ENCODE measurements at regions not wholly inside any gene's neighbourhood (a gene's known extent, or its start where the extent isn't known, plus 50 kb on each side); places are given as distances from the start of the nearest gene placed in this dataset.
"Not testable (repeated sequence)": the region's sequence is repeated elsewhere in the genome, so short reads cannot be mapped to it uniquely, and the experiment has no call there.

DNA sequence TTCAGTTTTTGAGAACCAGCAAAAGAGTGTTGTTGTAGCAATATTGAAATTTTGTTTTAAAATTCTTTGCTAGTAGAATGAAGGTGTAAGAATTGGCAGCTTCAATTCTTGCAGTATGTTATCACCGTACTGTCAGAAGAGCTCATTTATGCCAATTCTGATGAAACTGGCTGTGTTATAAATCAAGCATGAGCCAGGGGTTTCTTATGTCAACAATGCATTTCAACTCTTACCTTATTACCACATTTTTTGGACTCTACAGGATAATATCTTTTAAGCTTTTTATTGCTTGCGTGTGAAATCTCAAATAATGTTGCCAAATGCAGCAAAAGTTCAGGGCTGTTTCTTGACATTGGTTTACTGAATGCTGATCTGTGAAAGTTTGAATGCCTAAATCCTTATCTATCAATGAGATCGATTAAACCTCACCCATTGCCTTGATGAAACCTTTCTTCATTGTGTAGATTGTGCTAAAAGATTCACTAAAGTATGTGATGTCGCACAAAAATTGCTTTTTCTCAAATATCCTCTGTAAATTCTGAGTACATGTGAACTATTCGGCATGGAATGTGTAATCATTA, 1389.3 kb upstream of the ZEB2 start:
- Mint-ChIP-seq H3K4me1 (no peaks in the 10 kb centered on the region), H3K27me3 (no peaks in the 10 kb centered on the region), H3K4me3 (no peak overlapping the region), H3K36me3 (ENCODE audit: low read depth) (no peaks in the 10 kb centered on the region), H3K27ac (no peak overlapping the region), H3K9me3 (no peaks in the 10 kb centered on the region)
- DNase-seq: no peak
- intact Hi-C loops (cut with micrococcal nuclease): no loop called here

DNA sequence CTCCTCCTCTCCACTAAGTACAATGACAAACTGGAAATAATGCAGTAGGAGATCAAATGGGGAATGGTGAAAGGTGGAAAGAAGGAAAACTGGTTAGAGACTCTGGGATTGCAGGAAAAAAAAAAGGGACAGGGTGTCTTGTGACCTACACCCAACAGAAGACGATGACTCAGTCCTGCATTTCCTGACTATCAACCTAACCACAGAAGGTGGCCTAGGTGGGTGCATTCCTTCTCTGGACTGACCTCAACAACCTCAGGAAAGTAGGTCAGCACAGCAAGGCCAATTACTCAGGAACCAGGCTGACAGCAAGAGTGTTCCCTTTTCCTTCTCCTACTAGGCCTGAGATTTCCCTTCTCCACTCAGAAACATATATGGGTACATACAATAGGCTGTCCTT, 1386.4 kb upstream of the ZEB2 start:
- Mint-ChIP-seq H3K36me3 (ENCODE audit: low read depth) (no peaks in the 10 kb centered on the region), H3K4me3 (no peak overlapping the region), H3K4me1 (no peaks in the 10 kb centered on the region), H3K9me3 (no peaks in the 10 kb centered on the region), H3K27me3 (no peaks in the 10 kb centered on the region), H3K27ac (no peak overlapping the region)
- DNase-seq: no peak
- intact Hi-C loops (cut with micrococcal nuclease): no loop called here

DNA sequence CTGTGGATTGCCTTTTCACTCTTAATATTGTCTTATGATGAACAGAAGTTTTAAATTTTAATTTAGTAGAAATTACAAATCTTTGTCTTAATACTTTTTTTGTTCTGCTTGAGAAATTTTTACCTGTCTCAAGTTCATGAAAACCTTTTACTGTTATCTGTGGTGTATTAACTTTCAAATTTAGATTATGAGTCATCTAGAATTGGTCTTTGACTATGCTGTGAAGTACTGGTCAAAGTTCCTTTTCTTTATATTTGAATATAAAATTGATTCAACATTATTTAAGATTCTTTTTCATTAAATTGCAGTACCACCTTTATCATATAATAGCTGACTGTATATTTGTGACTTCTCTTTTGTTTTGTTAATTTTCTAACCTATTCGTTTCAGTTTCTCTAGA, 1385.5 kb upstream of the ZEB2 start:
- no peaks in the 10 kb centered on the region for H3K4me1 Mint-ChIP-seq
- DNase-seq: no peak
- H3K9me3 Mint-ChIP-seq: no peaks in the 10 kb centered on the region
- H3K27me3 Mint-ChIP-seq: no peaks in the 10 kb centered on the region
- H3K27ac Mint-ChIP-seq: no peak overlapping the region
- H3K36me3 Mint-ChIP-seq (ENCODE audit: low read depth): no peaks in the 10 kb centered on the region
- intact Hi-C loops (cut with micrococcal nuclease): no loop called here
- H3K4me3 Mint-ChIP-seq: no peak overlapping the region

DNA sequence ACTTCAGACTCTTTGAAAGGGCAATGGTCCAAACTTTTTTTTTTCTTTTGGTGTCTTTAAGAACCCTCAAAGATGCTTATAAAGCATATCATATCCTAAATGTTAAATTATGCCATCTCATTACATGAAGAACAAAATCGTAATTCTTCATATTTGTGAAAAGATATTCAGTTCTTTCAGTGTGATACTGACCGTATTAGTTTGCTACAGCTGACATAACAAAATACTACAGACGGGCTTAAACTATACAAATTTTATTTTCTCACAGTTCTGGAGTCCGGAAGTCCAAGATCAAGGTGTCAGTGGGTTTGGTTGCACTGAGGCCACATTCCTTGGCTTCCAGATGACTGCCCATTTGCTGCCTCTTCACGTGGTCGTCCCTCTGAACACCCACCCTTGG, 1377.2 kb upstream of the ZEB2 start:
- Mint-ChIP-seq H3K27me3 (no peaks in the 10 kb centered on the region), H3K4me3 (no peak overlapping the region), H3K36me3 (ENCODE audit: low read depth) (no peaks in the 10 kb centered on the region), H3K27ac (no peak overlapping the region), H3K9me3 (no peaks in the 10 kb centered on the region), H3K4me1 (no peaks in the 10 kb centered on the region)
- no peak for DNase-seq
- intact Hi-C loops (cut with micrococcal nuclease): no loop called here

DNA sequence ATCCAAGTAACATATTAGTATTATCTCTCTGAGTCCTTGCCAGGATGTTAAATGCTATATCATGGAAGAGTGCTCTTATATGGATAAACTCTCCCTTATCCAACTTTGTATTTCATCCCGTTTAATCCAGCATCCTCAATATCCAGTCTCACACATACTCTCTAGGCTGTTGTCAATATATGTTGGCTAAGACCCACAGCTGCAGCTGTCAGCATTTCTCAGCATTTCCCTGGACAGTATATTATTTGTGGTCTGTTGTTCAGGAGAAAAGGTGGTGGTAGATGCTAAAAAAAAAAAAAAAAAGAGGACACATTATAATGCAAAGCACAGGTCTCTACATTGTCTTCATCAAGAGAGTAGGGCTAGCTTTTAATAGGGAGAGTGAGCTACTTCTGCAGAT, 1368.0 kb upstream of the ZEB2 start:
- Mint-ChIP-seq H3K36me3 (ENCODE audit: low read depth) (no peaks in the 10 kb centered on the region), H3K9me3 (no peaks in the 10 kb centered on the region), H3K4me3 (no peak overlapping the region), H3K27me3 (no peaks in the 10 kb centered on the region), H3K4me1 (no peaks in the 10 kb centered on the region), H3K27ac (no peak overlapping the region)
- intact Hi-C loops (cut with micrococcal nuclease): no loop called here
- DNase-seq: no peak

DNA sequence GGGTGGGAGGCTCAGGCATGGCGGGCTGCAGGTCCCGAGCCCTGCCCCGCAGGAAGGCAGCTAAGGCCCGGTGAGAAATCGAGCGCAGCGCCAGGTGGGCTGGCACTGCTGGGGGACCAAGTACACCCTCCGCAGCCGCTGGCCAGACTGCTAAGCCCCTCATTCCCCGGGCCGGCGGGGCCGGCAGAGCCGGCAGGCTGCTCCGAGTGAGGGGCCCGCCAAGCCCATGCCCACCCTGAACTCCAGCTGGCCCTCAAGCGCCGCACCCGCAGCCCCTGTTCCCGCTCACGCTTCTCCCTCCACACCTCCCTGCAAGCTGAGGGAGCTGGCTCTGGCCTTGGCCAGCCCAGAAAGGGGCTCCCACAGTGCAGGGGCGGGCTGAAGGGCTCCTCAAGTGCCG, 1361.1 kb upstream of the ZEB2 start:
- intact Hi-C loops (cut with micrococcal nuclease); H3K27ac Mint-ChIP-seq; H3K4me3 Mint-ChIP-seq; H3K9me3 Mint-ChIP-seq; H3K27me3 Mint-ChIP-seq; DNase-seq; H3K4me1 Mint-ChIP-seq; H3K36me3 Mint-ChIP-seq (ENCODE audit: low read depth): not testable (repeated sequence)

DNA sequence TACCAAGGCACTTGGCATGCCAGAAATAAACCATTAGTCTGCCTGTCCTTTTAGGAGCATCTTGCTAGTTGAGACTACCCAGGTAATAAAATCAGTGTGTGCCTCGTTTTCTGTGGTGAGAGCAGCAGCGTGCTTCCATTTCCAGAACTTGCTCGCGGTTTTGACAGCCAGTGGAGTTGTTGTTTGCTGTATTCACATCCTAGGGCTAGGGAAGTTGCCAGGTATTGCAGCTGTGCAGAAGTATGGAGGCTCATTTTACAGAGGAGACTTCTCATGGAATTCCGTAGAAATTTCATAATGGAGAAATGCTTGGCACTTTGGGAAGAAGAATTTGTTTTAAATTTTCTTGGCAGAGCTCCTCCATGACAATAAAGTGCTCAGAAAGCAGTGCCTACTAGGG, 1355.1 kb upstream of the ZEB2 start:
- Mint-ChIP-seq H3K4me1 (no peaks in the 10 kb centered on the region), H3K36me3 (ENCODE audit: low read depth) (no peaks in the 10 kb centered on the region), H3K4me3 (no peak overlapping the region), H3K9me3 (peaks cover under 1% of the 10 kb centered on the region), H3K27me3 (no peaks in the 10 kb centered on the region), H3K27ac (no peak overlapping the region)
- DNase-seq: no peak
- intact Hi-C loops (cut with micrococcal nuclease): no loop called here

DNA sequence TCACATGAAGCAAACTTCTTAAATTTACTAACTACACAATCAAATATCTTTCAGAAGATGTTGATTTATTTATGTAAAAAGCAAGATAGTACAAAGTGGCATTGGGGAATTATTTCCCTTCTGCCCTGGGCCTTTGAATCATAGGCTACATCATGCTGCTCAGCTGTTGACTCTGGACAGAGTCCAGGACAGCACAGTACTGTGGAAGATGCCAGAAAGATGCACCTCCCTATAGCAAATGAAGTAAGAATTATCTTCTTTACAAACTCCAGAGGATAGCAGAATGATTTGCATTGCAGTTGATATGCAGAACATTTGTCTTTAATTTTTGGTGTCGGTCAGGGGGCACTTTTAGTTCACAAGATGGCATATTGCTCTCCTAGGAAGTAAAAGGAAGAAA, 1354.5 kb upstream of the ZEB2 start:
- Mint-ChIP-seq H3K9me3 (no peaks in the 10 kb centered on the region), H3K36me3 (ENCODE audit: low read depth) (no peaks in the 10 kb centered on the region), H3K4me1 (no peaks in the 10 kb centered on the region), H3K4me3 (no peak overlapping the region), H3K27ac (no peak overlapping the region), H3K27me3 (no peaks in the 10 kb centered on the region)
- intact Hi-C loops (cut with micrococcal nuclease): no loop called here
- no peak for DNase-seq

DNA sequence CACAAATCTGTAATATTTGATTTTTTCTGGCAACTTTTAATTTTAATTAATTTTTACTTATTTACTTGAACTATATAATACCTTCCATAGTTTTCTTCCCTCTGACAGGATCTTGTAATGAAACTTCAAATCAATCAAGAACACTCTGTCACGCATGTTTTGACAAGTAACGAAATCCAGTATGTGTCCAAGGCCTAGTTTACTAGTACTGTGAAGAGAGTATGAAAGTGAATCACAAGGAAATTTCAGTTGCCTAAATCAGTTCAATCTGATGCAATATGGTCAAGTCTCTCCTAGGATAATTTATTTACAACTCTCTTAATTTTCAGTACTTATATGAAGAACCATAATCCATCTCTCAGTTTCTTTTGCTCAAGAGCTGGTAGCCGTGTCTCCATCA, 1344.6 kb upstream of the ZEB2 start:
- no peaks in the 10 kb centered on the region for H3K36me3 Mint-ChIP-seq (ENCODE audit: low read depth)
- no peaks in the 10 kb centered on the region for H3K9me3 Mint-ChIP-seq
- intact Hi-C loops (cut with micrococcal nuclease): no loop called here
- DNase-seq: no peak
- no peak overlapping the region for H3K27ac Mint-ChIP-seq
- H3K4me3 Mint-ChIP-seq: no peak overlapping the region
- H3K27me3 Mint-ChIP-seq: no peaks in the 10 kb centered on the region
- no peaks in the 10 kb centered on the region for H3K4me1 Mint-ChIP-seq

DNA sequence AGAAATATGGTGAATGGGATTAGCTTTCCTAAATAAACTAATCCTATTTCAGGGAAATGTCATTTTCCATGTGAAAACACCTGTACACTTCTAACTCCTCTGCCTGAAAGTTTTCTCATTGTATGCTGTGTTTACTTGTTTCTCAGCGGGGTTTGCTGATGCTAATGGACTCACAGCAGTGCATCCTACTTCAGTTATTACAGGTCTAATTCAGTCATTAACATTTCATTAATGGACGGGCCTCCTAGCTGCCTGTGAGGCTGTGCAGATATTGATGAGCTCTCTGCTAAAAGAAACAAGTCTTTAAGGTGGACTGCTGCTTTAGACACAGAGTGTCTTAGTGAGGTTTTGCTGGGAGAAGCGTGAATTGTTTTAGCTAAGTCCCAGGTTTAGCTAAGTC, 1342.0 kb upstream of the ZEB2 start:
- H3K36me3 Mint-ChIP-seq (ENCODE audit: low read depth): no peaks in the 10 kb centered on the region
- intact Hi-C loops (cut with micrococcal nuclease): no loop called here
- H3K4me3 Mint-ChIP-seq: no peak overlapping the region
- H3K9me3 Mint-ChIP-seq: no peaks in the 10 kb centered on the region
- no peak for DNase-seq
- no peak overlapping the region for H3K27ac Mint-ChIP-seq
- no peaks in the 10 kb centered on the region for H3K4me1 Mint-ChIP-seq
- H3K27me3 Mint-ChIP-seq: no peaks in the 10 kb centered on the region

DNA sequence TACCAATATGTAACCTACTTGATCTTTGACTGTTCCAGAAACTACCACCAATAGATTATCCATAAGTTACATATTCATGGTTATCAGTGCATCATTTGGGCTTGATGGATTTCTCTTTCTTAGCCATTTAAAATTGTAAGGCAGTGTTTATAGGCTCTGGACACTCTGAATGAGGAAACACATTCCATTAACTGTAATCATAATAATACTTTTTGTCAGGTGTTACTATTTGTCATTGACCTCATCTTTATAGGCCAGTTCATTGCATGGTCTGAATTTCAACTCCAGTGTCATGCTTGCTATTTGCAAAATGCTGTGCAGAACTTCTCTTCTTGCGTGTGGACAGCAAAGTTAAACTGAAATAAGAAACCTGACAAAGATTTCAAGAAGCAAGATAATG, 1340.2 kb upstream of the ZEB2 start:
- DNase-seq: no peak
- Mint-ChIP-seq H3K27ac (no peak overlapping the region), H3K27me3 (no peaks in the 10 kb centered on the region), H3K9me3 (no peaks in the 10 kb centered on the region), H3K4me1 (no peaks in the 10 kb centered on the region), H3K4me3 (no peak overlapping the region), H3K36me3 (ENCODE audit: low read depth) (no peaks in the 10 kb centered on the region)
- intact Hi-C loops (cut with micrococcal nuclease): no loop called here

DNA sequence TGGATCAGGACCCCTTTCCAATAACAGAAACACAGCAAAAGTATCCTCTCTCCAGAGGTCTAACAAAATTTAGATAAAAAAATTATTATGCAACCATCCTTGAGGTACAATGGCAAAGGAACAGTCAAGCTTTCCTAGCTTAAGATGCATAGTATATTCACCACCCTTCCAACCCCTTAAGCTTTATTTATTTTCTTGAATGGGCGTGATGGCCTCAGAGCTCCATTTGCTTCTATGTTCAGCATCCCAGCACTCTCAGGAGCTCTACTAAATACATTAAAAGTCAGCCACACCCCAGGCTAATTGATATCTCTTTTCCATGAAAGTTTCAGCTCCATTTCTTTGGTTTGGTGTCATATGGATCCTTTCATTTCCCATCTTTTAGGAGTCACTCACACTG, 1335.2 kb upstream of the ZEB2 start:
- intact Hi-C loops (cut with micrococcal nuclease): no loop called here
- Mint-ChIP-seq H3K4me1 (no peaks in the 10 kb centered on the region), H3K36me3 (ENCODE audit: low read depth) (no peaks in the 10 kb centered on the region), H3K4me3 (no peak overlapping the region), H3K9me3 (no peaks in the 10 kb centered on the region), H3K27ac (no peak overlapping the region), H3K27me3 (no peaks in the 10 kb centered on the region)
- no peak for DNase-seq

DNA sequence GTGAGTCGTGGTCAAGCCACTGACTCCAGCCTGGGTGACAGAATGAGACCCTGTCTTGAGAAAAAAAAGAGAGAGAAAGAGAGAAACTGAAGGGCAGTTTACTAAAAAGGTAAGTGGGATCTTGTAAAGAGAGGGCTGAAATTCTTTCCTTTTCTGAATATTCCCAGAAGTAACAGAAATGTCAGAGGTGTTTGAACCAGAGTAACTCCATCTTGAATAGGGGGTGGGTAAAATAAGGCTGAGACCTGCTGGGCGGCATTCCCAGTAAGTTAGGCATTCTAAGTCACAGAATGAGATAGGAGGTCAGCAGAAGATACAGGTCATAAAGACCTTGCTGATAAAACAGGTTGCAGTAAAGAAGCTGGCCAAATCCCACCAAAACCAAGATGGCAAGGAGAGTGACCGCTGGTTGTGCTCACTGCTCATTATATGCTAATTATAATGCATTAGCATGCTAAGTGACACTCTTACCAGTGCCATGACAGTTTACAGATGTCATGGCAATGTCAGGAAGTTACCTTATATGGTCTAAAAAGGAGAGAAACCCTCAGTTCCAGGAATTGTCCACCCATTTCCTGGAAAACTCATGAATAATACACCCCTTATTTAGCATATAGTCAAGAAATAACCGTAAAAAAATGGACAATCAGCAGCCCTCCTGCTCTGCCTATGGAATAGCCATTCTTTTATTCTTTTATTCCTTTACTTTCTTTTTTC, 1334.3 kb upstream of the ZEB2 start:
- Mint-ChIP-seq H3K27me3 (no peaks in the 10 kb centered on the region), H3K27ac (no peak overlapping the region), H3K4me3 (no peak overlapping the region), H3K36me3 (ENCODE audit: low read depth) (no peaks in the 10 kb centered on the region), H3K4me1 (no peaks in the 10 kb centered on the region), H3K9me3 (no peaks in the 10 kb centered on the region)
- intact Hi-C loops (cut with micrococcal nuclease): no loop called here
- no peak for DNase-seq

DNA sequence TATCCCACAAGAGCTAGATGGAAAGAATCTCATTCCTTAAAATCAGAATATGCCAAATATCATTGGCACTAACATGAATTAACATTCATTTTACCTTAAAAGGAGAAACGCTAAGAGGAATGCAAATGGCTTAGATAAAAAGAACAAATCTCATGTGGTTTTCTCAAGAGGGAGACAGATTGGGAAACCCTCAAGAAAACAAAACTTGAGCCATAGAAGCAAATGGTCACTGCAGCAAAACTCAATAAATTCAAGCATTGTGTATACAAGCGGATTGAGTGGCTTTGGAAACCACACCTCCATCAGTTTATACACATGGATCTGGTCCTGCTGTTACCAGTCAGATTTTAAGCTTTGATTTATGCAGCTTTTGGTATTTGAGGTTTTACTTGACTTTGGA, 1331.8 kb upstream of the ZEB2 start:
- no peaks in the 10 kb centered on the region for H3K9me3 Mint-ChIP-seq
- intact Hi-C loops (cut with micrococcal nuclease): no loop called here
- DNase-seq: no peak

DNA sequence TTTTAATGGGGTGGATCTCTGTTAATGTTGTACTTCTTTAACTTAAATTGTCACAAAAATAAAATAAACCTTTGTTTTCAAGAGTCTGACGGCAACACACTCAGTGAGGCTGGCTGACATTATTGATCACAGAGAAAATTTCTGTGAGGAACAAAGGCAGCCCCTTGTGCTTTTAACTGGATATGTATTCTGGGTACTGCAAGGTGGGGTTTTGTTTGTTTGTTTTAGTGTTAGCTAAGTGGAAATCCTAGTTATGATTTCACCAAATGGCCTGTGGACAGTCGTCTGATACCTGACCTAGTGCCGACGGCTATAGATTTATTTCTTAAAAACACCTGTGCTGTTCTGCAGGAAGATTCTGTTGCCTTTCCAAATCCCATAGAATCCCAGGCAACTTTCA, 1329.5 kb upstream of the ZEB2 start:
- no peaks in the 10 kb centered on the region for H3K9me3 Mint-ChIP-seq
- no peak overlapping the region for H3K27ac Mint-ChIP-seq
- intact Hi-C loops (cut with micrococcal nuclease): no loop called here
- no peaks in the 10 kb centered on the region for H3K27me3 Mint-ChIP-seq
- H3K4me3 Mint-ChIP-seq: no peak overlapping the region
- no peaks in the 10 kb centered on the region for H3K4me1 Mint-ChIP-seq
- DNase-seq: no peak
- no peaks in the 10 kb centered on the region for H3K36me3 Mint-ChIP-seq (ENCODE audit: low read depth)

More for the DNA sequence above, 1331.8 kb upstream of the ZEB2 start:
- H3K4me1 Mint-ChIP-seq: no peaks in the 10 kb centered on the region
- H3K27me3 Mint-ChIP-seq: no peaks in the 10 kb centered on the region
- no peaks in the 10 kb centered on the region for H3K36me3 Mint-ChIP-seq (ENCODE audit: low read depth)
- H3K4me3 Mint-ChIP-seq: no peak overlapping the region
- no peak overlapping the region for H3K27ac Mint-ChIP-seq
